GM19043 (cell line): ENCODE measurements at regions not wholly inside any gene's neighbourhood (a gene's known extent, or its start where the extent isn't known, plus 50 kb on each side); places are given as distances from the start of the nearest gene placed in this dataset.

ENCODE experiments used
- ATAC-seq: cut with Tn5 transposase; IDR thresholded peaks from one replicate; pipeline ENCODE4 v1.9.1; 2021; ENCODE audit warnings: low read depth; ENCODE audit not compliant: unreplicated experiment

DNA sequence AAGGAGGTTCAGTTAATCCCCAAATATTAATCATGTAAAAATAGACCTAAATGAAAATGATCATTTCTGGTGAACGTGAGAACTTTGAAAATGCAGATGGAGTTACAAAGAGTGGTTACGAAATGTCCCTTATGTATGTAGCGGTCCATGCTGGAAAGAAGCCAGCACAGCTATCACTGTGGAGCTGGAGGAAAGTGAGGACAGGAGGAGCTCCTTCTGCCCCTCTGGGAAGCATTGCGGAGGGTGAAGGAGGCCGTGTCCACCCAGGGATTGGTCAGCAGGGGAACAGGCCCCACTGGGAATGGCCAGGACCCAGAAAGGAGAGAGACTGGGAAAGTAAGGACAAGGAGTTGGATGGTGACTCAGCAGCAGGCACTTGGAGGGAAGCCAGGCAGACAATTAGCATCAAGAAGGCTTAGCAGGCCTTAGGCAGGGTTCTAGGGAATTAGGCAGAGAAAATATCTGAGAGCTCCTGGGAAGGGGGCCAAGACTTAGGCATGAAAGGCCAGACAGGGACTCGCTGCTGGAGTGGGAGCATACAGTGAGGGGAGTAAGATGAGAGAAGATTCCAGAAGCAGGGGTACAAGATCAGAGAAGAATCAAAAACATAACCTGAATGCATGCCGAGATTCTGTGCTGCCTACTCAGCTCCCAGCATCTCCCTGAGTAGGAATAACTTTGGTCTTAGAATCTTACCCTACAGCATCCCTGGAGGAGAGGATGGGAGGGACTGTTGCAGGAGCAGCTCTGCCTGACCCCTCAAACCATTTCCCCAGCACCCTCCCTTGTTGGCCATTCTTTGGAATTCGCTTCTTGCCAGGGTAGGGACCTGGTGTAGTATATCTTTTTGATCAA lies 171.0 kb upstream of the UMPS start:
- ATAC-seq, result no peak

DNA sequence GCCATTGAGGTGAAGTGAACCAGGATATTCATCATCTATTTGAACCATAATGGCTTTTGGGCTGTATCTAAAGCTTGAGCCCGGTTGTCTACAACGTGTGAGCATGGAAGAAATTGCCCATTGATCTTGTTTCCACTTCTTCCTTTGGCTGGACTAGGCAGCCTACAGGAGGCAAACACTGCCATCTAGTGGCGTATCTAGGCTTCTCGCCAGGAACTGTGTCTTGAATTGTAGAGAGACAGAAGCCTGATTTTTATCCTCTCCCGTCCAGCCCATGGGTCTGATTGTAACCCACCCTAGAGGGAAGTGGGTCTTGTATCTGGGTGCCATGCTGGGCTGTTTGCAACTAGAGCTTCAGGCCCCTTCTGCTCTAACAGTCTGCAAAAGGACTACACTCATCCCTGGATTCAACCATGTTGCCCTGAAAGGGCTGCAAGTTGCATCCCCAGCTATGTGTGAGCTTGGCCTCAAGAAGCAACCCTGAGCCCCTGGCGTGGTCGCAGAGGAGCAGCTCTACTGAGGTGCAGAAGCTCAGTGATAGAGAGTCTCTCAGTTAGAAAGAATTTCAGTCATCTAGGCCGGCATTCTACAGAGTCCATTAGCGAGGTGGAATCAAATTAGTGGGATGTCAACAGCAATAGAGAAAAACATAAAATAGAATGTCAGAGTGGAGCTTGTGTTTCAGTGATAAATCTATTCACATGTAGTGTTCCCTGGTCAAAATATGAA lies 170.2 kb upstream of the UMPS start:
- no peak for ATAC-seq

DNA sequence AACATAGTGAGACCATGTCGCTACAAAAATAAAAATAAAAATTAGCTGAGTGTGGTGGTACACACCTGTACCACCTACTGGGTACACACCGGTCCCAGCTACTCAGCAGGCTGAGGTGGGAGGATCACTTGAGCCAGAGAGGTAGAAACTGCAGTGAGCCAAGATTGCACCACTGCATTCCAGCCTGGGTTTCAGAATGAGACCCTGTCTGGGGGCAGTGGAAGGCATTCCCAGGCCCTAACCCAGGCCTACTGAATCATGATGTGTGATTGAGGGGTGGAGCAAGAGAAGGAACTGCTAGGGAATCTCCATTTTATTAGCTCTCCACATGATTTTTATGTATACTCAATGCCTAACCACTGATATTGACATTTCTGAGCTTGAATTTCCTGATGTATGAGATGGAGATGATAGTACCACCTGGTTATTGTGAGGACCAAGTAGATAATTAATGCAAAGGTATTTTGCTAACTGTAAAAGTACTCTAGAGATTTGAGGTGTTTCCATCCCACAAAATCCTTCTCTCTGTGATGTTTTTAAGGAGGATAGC lies 169.5 kb upstream of the UMPS start:
- ATAC-seq, result no peak

DNA sequence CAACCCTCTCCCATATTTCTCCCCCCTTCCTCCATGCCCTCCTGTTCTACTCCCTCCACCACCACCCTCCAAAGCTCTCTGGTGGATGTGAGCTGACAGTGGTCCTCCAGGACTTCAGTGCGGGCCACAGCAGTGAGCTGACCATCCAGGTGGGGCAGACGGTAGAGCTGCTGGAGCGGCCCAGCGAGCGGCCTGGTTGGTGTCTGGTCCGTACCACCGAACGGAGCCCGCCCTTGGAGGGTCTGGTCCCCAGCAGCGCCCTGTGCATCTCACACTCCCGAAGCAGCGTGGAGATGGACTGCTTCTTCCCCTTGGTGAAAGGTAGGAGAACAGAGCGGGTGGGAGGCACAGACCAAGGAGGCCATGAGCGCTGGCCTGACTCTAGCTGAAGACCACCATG lies 167.5 kb upstream of the UMPS start:
- no peak for ATAC-seq

DNA sequence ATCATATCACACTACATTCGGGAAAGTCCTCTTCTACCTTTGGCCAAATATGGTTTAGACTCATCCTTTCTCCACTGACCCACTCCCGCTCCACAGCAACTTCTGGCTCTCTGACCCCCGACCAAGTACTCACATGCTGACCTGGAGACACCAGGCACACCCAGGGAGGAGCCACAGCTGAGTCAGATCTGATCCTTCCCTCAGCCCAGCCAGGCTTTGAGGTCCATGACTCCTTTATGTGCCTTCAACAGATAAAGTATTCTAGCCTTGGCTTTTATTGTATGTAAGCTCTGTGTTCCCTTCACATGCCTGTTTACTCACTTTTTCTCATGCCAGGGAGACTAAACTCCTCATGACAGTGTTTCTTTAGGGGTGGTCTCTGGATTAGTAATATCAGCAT lies 166.9 kb upstream of the UMPS start:
- ATAC-seq, result no peak

DNA sequence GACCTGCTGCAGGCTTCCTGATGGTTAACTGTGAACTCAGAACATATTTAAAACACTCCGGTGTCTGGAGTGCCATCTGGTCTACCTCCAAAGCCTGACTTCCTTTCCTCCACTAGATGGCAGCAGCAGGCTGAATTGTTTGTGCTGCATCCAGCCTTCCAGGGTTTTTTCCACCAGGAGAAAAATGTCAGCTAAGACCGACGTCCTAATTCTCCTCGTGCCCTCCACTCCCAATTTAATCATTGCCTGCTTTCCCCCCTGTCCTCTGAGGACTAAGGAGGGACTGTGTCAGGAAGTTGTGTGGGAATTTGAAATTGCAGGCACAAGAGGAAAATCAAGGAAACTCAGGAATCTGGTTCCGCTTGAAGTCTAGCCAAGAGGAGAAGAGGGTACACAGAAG lies 165.2 kb upstream of the UMPS start:
- no peak for ATAC-seq

DNA sequence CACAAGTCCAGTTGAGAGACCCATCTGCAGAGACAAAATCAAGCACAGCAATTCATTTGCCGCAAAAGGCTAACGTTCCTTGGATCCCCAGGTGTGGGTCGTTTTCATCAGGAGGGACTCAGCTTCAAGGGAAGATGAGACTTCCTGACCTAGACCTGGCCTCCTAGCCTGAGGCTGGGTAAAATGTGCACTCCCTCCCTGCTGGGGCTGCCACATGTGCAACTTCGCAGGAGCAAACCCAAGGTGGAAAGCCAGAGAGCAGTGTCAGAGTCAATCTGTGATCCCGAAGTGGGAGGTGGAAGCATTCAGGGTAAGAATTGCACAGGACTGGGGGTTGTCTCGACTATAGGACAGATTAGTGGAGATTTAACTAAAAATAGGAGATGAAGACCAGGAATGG lies 164.7 kb upstream of the UMPS start:
- ATAC-seq, result no peak

DNA sequence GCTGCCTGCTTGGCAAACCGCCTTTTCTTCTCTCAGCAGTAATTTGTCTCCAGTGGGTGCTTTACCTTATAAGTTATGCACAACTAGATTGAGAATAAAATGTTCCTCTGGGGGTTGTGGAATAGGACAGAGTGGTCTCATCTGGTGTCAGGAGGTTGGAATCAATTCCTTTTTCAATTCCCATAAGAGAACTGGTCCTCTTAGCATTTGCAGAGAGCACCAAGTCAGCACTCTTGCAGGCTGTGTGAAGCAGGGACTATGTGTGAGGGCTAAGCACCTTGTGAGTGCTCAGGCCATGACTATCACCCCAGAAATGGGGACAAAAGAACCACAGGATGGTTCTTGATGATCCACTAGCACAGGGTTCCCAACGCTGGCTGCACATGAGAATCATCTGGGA lies 163.6 kb upstream of the UMPS start:
- no peak for ATAC-seq

DNA sequence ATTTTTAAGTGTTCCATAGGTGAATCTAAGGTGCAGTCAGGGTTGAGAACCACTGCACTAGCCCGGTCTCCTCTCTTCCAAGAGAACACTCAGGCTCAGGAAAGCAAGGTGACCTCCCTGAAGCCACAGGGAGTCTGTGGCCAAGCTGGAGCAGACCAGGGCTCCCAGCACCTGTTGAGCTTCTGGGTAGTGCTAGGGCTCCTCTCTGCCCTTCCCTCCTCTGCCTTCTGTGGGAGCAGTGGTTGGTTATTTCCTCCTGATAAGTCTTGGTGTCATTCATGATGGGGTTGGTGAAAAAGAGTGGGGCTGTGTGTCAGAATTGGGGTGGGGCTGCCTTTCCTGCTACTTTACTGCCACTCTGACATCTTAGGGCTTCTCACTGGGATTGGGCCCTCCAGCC lies 163.1 kb upstream of the UMPS start:
- ATAC-seq, result no peak

DNA sequence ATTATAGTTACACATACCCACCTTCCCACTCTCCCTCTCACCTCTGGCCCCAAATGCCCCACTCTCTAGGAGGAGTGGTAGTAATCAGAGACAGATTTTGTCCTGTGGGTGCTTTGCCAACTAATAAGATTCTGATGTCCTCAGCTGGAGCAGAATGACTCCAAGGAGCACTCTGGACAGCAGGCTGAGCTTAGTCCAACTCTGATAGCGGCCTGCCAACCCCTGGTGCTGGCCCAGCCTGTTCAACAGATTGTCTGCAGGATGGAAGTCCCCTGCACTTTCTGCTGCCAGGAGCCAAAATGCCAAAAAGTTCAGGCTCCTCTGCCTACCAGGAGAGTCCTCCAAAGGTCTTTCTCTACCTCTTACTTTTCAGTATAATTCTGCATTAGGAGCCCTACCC lies 160.5 kb upstream of the UMPS start:
- no peak for ATAC-seq

DNA sequence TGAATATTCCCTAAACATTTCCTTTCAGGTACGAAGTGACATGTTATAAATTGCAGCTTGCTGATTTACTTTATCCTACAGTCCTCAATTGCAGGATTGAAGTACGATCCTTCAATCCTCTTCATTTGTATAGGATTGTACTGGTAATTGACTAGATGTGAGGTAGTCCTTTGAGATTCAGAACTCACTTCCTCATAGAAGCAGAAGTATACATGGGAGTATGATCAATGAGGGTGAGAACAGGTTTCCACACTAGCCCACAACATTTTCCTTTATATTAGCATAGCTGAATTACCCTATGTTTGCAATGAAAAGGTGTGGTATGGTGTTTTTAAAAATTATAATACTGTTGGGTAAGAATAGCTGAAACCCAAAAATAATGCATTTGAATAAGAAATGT lies 160.0 kb upstream of the UMPS start:
- no peak for ATAC-seq

DNA sequence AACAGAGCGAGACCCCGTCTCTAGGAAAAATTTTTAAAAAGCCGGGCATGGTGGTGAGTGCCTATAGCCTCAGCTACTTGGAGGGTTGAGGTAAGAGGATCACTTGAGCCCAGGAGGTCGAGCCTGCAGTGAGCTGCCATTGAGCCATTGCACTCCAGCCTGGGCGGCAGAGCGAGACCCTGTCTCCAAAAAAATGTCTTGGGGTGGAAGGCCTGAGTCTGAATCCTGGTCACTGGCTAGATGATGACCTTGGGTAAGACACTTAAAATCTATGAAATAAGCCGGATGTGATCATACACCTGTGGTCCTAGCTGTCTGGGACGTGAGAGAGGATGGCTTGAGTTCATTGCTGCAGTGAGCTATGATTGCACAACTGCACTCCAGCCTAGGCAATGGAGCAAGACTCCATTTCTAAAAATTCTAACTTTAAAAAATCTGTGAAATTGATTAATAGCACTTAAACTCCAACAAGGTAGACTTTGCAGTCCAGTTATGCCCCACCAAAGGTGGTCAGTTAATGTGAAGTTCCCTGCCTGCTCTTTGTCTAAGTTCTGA lies 157.3 kb upstream of the UMPS start:
- no peak for ATAC-seq

DNA sequence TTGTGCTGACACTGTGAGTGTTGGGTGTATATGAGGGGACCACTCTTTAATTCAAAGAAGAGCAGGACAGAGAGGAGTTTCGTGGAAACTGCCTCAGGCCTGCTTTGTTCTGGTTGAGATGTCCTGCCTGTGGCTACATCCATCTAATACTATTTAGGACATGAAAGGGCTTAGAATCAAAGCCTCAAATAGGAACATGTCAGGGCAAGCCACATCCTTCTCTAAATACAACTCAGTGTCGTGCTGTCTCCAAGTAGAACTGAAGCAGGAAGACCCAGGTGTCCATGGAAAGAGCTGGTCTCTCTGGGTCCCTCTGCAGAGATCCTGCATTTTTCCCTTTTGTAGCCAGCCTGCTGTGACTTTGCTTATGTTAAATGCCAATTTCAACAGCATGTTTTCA lies 156.2 kb upstream of the UMPS start:
- ATAC-seq, result no peak

DNA sequence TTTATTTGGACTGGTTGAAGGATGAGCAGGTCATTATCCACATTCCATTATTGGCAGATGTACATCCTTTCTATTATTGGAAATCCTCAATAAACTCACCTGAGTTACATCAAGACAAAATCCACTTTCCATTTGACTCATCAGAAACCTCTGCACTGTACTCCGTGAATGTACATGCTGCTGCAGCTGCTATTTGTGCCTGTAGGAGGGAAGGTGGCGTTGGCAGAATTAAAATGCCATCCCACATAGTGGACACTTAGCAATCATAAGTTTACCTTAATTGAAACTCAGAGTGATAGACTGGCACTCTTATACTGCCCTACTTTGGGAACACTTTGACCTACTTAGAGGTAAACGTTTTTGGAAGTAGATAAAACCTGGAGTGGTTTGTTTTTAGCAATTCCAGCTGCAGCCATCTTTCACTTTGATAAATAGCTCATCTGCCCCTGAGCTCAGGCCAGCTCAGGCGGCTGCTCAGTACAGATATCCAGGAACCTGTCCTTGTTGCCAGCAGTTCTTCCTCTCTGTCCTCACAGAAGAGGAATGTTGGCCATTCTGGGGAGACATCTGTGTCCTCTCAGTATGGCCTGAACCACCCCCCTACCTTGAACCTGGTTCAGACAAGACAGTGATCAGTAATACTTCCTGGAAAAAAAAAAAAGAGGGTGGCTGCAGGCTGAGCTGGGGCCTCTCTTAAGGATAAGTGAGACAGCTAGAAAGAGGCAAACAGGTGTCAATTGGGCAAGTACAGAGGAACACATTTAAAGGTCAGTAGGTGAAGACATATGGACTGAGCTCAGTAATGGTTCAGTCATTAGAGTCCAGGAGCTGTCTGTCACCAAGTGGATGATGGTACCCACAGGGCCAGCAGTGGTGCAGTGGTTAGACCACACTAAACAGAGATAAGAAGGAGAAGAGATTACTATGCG lies 153.4 kb upstream of the UMPS start:
- no peak for ATAC-seq

DNA sequence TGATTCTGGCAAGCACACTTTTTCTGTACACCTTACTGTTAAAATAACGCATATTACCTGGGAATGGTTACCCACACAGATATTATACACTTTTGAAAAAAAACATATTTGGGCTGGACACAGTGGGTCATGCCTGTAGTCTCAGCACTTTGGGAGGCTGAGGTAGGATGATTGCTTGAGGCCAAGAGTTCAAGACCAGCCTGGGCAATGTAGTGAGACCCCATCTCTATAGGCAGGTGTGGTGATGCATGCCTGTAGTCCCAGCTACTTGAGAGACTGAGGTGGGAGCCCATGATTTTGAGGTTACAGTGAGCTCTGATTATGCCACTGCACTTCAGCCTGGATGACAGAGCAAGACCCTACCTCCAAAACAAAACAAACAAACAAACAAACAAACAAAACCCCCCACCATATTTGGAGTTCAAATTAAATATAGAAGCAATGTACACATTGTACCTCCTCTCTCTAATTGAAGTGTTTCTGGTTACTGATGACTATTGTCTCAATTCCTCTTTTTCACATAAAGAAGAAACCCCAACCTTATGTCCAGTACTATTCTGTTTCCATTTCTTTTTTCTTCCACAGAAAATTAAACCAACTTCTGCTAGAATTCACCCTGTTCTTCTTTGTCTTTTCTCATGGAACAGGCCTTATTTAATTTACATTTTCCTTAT lies 152.6 kb upstream of the UMPS start:
- ATAC-seq, result peak; percentile 60

DNA sequence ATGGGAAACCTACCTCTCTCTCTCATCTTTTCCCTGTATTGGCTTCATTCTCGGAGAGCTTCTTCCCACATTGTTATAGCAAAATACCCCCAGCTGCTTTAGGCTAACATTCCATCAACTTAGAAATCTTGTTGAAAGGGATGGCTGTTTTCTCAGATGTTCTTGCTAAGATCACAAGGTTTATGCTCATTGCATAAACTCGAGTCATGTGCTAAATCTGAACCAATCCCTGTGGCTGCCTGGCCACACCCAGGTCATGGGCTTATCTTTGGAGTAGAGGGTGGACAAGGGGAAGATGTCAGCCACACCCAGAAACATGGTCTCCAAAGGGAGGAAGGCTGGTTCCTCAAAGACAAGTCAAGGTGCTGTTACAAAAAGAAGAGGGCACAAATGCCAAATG lies 150.6 kb upstream of the UMPS start:
- no peak for ATAC-seq

DNA sequence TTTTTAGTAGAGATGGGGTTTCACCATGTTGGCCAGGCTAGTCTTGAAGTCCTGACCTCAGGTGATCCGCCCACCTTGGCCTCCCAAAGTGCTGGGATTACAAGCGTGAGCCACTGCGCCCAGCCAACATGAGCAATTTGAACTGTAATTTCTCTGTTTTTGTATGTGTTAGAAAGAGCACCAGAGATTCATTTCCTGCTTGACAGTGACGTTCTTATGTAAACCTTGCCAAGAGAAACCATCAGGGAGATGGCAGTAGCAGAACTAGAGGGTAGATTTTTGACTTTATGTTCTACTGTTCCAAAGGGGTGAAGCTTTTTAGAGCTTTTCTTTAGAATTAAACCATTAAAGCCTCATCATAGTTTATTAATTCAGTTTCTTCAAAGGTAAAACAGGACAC lies 148.1 kb upstream of the UMPS start:
- no peak for ATAC-seq

DNA sequence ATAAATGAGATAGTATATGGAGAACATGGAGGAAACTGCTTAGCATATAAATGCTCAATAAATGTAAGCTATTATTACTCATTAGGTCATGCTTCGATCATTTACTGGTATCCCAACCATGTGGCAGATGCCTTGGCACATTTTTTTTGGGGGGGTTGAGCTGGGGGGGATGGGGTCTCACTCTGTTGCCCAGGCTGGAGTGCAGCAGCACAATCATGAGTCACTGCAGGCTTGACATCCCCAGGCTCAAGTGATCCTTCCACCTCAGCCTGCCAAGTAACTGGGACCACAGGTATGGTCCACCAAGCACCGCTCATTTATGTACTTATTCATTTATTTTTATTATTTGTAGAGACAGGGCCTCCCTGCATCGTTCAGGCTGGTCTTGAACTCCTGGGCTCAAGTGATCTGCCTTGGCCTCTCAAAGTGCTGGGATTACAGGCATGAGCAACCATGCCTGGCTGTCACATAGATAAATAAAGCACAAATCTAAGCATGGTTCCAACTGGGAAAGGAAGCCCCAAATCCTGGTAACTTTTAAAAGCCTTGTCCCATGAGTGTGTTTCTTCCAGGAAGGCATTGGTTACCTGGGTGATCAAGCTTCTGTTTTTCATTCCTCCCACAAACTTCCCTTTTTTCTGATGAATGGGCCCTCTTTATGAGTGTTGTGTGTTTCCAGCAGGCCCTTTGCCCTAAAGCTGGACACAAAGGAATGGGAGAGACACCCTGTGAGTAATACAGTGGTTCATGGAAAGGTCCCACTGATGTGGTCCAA lies 147.4 kb upstream of the UMPS start:
- ATAC-seq, result no peak

DNA sequence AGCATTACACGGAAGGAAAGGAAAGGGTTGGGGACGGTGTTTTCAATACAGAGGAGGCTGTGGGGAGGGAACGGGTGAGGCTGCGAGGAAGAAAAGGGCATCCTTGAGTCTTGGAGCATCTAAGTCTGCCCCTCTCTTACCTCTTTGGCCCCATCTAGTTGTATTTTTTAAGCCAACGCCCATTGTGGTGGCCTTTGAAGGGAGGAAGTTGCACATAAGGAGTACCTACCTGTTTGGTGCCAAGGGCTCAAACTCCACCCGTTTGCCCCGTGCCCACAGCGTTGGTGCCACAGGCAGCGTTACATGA lies 146.1 kb upstream of the UMPS start:
- no peak for ATAC-seq
